HFFc6 (cell line): ENCODE measurements at regions not wholly inside any gene's neighbourhood (a gene's known extent, or its start where the extent isn't known, plus 50 kb on each side); places are given as distances from the start of the nearest gene placed in this dataset.

Experiments used
- DNase-seq: peaks from one replicate; pipeline ENCODE4 v3.0.0-alpha.2; 2018
- H3K27ac Mint-ChIP-seq: 2 replicates; pipeline ENCODE4 v1.8.0; 2020; ENCODE audit warnings: mild to moderate bottlenecking, mixed read lengths
- H3K27me3 Mint-ChIP-seq: 2 replicates; pipeline ENCODE4 v1.8.0; 2021; ENCODE audit warnings: mild to moderate bottlenecking, moderate library complexity, mixed read lengths; ENCODE audit not compliant: insufficient read depth
- H3K36me3 Mint-ChIP-seq: 2 replicates; pipeline ENCODE4 v1.8.0; 2021; ENCODE audit warnings: low read depth, mixed read lengths
- H3K4me1 Mint-ChIP-seq: 2 replicates; pipeline ENCODE4 v1.8.0; 2020; ENCODE audit warnings: low read depth, mixed read lengths
- H3K4me3 Mint-ChIP-seq: 2 replicates; pipeline ENCODE4 v1.8.0; 2020; ENCODE audit warnings: mild to moderate bottlenecking, moderate library complexity, mixed read lengths
- H3K9me3 Mint-ChIP-seq: 2 replicates; pipeline ENCODE4 v1.8.0; 2020; ENCODE audit warnings: mild to moderate bottlenecking, mixed read lengths
- CTCF ChIP-seq: fragments of 200-600 bp; sonication (generic); IDR thresholded peaks from 2 replicates; pipeline ENCODE4 v1.5.0; 2021; ENCODE audit warnings: antibody characterized with exemption, mild to moderate bottlenecking

DNA sequence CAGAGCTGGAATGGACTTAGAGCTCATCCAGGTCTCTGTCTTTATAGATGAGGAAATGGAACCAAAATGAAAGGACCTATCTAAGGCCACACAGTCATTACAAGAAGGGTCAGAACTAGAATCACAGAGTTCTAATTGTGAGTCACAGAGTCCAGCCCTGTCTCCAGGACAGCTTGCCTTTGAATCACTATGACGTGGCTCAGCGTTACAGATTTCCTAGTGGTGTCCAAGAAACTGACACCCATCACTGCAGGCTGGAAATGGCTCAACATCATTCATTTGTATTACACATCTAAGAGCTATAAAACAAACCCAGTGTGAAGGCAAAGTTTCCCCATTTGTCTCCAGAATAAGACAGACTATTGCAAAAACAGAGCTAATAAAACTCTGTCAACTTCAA, 164.3 kb upstream of the SIX2 start:
- H3K4me3 Mint-ChIP-seq = no peak overlapping the region; the same call in 1 of the 2 replicates
- peak; percentile 86 for DNase-seq

DNA sequence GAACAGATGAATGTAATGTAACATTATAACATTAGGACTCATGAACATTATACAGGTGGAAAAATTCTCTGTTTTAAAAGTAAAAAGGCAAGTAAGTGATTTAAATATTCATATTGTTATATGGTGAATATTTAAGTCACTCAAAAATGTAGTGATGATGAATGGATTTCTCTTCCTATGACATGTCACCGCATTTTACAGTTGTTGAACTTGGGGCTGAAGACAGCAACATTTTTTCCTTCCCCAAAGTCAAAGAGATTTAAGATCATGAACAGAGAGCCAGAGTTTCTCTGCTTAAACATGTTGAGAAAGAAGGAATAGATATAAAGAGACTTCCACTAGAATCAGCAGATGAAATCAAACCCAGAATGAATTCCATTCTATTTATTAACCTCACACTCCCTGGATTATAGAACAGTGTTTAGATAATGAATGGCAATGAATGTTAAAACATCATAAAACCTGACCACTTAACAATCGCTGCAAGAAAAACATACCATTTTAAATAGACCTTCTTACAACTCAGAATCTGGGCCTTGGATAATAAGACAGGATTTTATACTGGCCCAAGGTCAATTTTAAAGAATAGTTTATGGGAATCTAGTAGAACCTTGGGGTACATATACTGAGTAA, 163.6 kb upstream of the SIX2 start:
- H3K4me1 Mint-ChIP-seq = peaks cover 31% of the 10 kb centered on the region
- H3K36me3 Mint-ChIP-seq = peaks cover 7% of the 10 kb centered on the region; the same call in 1 of the 2 replicates
- H3K27me3 Mint-ChIP-seq = peaks cover 20% of the 10 kb centered on the region
- H3K9me3 Mint-ChIP-seq = no peaks in the 10 kb centered on the region
- H3K27ac Mint-ChIP-seq = peak overlapping the region; percentile 24; the same call in 1 of the 2 replicates
- no peak for TF ChIP-seq CTCF
- peak overlapping the region; percentile 7; the same call in 1 of the 2 replicates for H3K4me3 Mint-ChIP-seq
- no peak for DNase-seq

More for the DNA sequence above, 164.3 kb upstream of the SIX2 start:
- peak; percentile 49; the same call in 1 of the 2 replicates for TF ChIP-seq CTCF
- Mint-ChIP-seq H3K36me3 (peaks cover 7% of the 10 kb centered on the region; the same call in 1 of the 2 replicates), H3K4me1 (peaks cover 37% of the 10 kb centered on the region), H3K27me3 (peaks cover 15% of the 10 kb centered on the region), H3K27ac (0 out of 2 replicates have a peak overlapping the region, but pooled peaks have one; percentile 24), H3K9me3 (no peaks in the 10 kb centered on the region)

DNA sequence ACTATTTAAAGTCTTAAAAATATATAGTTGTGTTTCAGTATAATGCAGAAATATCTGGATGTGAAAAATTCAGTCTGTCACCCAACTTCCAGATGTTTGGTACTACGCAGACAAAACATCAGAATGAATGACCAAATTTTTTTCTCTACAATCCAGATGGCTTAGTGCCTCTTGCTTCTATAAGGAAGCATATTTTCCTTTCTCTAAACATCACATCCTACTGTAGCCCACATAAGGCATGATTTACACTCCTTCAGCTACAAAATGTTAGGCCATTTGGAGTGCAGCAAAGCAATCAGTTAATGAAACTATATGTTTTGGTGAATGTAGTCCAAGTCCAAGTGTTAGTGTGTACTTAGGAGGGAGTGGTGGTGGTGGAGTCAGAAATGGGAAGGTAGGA, 162.9 kb upstream of the SIX2 start:
- H3K27ac Mint-ChIP-seq = no peak overlapping the region
- H3K4me1 Mint-ChIP-seq = peaks cover 23% of the 10 kb centered on the region
- H3K4me3 Mint-ChIP-seq = no peak overlapping the region
- no peaks in the 10 kb centered on the region for H3K9me3 Mint-ChIP-seq
- no peak for TF ChIP-seq CTCF
- H3K27me3 Mint-ChIP-seq = peaks cover 26% of the 10 kb centered on the region
- H3K36me3 Mint-ChIP-seq = peaks cover 7% of the 10 kb centered on the region; the same call in 1 of the 2 replicates
- no peak for DNase-seq

DNA sequence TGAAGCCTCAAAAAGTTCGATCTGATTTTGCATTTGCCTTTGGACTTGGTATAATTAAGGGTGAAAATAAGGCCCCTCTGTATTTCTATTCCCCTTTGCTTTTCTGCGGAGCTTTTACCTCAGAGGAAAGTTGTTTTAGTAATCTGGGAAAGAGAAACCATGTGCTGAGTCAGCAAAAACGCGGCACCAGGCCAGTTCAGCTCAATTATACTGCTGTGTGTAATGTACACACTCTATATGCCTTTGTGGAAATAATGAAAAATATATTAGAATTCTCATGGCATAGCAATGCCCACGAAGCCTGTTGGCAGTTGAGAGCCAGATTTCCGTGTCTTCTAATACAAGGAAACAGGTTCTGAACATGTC, 161.9 kb upstream of the SIX2 start:
- DNase-seq = no peak
- no peaks in the 10 kb centered on the region for H3K9me3 Mint-ChIP-seq
- peaks cover under 1% of the 10 kb centered on the region; the same call in 1 of the 2 replicates for H3K36me3 Mint-ChIP-seq
- peaks cover 22% of the 10 kb centered on the region for H3K27me3 Mint-ChIP-seq
- peaks cover 22% of the 10 kb centered on the region for H3K4me1 Mint-ChIP-seq
- TF ChIP-seq CTCF = no peak
- H3K4me3 Mint-ChIP-seq = no peak overlapping the region
- H3K27ac Mint-ChIP-seq = no peak overlapping the region

- H3K27me3 Mint-ChIP-seq = peaks cover 22% of the 10 kb centered on the region
- DNase-seq = no peak
- no peak for TF ChIP-seq CTCF
Observed at GRCh38 chr2:45170191-45171135, 161.2 kb upstream of the SIX2 start.

More at GRCh38 chr2:45170191-45171135, 161.2 kb upstream of the SIX2 start:
- Mint-ChIP-seq H3K9me3 (no peaks in the 10 kb centered on the region), H3K36me3 (no peaks in the 10 kb centered on the region), H3K4me3 (no peak overlapping the region), H3K4me1 (peaks cover 22% of the 10 kb centered on the region), H3K27ac (no peak overlapping the region)
